ENCODE measurements at regions not wholly inside any gene's neighbourhood (a gene's known extent, or its start where the extent isn't known, plus 50 kb on each side); places are given as distances from the start of the nearest gene placed in this dataset.

DNA sequence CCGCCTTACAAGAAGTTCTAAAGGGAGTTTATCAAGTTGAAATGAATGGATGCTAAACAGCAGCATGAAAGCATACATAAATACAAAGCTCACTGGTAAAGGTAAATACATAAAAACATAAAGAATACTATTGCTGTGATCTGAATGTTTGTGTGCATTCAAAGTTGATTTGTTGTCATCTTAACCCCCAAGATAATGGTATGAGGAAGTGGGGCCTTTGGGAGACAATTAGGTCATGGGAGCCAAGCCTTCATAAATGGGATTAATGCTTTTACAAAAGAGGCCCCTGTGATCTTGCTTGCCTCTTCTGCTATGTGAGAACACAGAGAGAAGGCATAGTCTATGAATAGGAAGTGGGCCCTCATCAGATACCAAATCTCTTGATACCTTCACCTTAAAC, 209.0 kb upstream of the SAMSN1 start:
- no CpG with 5 or more reads among the region's 1 CpG for WGBS (ENCODE audit: extremely low coverage, insufficient read length, low lambda C conversion rate)
- Histone ChIP-seq H3K18ac (ENCODE audit: insufficient read length, low read depth, low read length) (no peak overlapping the region), H2BK12ac (ENCODE audit: insufficient read length, low read depth, low read length) (no peak overlapping the region), H3K56ac (ENCODE audit: insufficient read length, low read depth, low read length) (no peak overlapping the region), H3T11ph (ENCODE audit: low read length) (no peak overlapping the region), H2BK120ac (ENCODE audit: low read depth, low read length, poor library complexity, severe bottlenecking) (no peak overlapping the region), H3K4me1 (ENCODE audit: insufficient read depth, low read length) (no peaks in the 10 kb centered on the region), H3K79me2 (ENCODE audit: insufficient read depth, low read length) (no peaks in the 10 kb centered on the region), H2BK20ac (ENCODE audit: low read depth, low read length, poor library complexity, severe bottlenecking) (no peak overlapping the region), H3K27me3 (ENCODE audit: insufficient read depth, low read length) (no peaks in the 10 kb centered on the region), H2AFZ (ENCODE audit: low read length) (no peak overlapping the region), H2BK15ac (ENCODE audit: low read depth, low read length) (no peak overlapping the region), H3K14ac (ENCODE audit: insufficient read depth, low read length) (no peak overlapping the region), H3K23ac (ENCODE audit: insufficient read length, low read depth, low read length) (no peak overlapping the region), H3K9ac (ENCODE audit: extremely low read depth, insufficient read length, low read length) (no peak overlapping the region), H4K5ac (ENCODE audit: insufficient read length, low read depth, low read length) (no peak overlapping the region), H2BK5ac (ENCODE audit: insufficient read length, low read length) (no peak overlapping the region), H3K23me2 (ENCODE audit: insufficient read length, low read depth, low read length, poor library complexity, severe bottlenecking) (no peaks in the 10 kb centered on the region), H3K4ac (ENCODE audit: low read depth, low read length) (no peak overlapping the region), H3K9me3 (ENCODE audit: control insufficient read depth, low read depth, low read length) (no peaks in the 10 kb centered on the region), H3K79me1 (ENCODE audit: insufficient read depth, low read depth, low read length, poor library complexity, severe bottlenecking) (no peaks in the 10 kb centered on the region), H2AK5ac (ENCODE audit: insufficient read length, low read length) (no peak overlapping the region), H4K91ac (ENCODE audit: insufficient read length, low read depth, low read length) (no peak overlapping the region), H4K8ac (replicated peaks; ENCODE audit: insufficient read length, low read depth, low read length) (no peak overlapping the region), H4K20me1 (ENCODE audit: control insufficient read depth, insufficient read depth, insufficient read length) (no peaks in the 10 kb centered on the region), H3K4me2 (ENCODE audit: insufficient read depth, insufficient read length, low read length) (no peak overlapping the region), H3K27ac (ENCODE audit: insufficient read length, low read depth, low read length) (no peak overlapping the region)
- Mint-ChIP-seq H3K4me1 (peaks cover 0 to under 1% of the 10 kb centered on the region in 2 experiments; a peak in 1 of 4 replicates), H3K9me3 (peaks cover 2 to 8% of the 10 kb centered on the region in 2 experiments; a peak in 4 of 5 replicates), H3K27me3 (ENCODE audit: low read depth) (no peaks in the 10 kb centered on the region), H3K36me3 (ENCODE audit: insufficient read depth in 1 of 3, low read depth in 3 of 3) (peaks cover 0 to 9% (median 3%) of the 10 kb centered on the region in 3 experiments; a peak in 3 of 7 replicates), H3K4me3 (no peak overlapping the region), H3K27ac (no peak overlapping the region)
- DNase-seq, result no peak
- TF ChIP-seq, protein P1, sequence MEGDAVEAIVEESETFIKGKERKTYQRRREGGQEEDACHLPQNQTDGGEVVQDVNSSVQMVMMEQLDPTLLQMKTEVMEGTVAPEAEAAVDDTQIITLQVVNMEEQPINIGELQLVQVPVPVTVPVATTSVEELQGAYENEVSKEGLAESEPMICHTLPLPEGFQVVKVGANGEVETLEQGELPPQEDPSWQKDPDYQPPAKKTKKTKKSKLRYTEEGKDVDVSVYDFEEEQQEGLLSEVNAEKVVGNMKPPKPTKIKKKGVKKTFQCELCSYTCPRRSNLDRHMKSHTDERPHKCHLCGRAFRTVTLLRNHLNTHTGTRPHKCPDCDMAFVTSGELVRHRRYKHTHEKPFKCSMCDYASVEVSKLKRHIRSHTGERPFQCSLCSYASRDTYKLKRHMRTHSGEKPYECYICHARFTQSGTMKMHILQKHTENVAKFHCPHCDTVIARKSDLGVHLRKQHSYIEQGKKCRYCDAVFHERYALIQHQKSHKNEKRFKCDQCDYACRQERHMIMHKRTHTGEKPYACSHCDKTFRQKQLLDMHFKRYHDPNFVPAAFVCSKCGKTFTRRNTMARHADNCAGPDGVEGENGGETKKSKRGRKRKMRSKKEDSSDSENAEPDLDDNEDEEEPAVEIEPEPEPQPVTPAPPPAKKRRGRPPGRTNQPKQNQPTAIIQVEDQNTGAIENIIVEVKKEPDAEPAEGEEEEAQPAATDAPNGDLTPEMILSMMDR (conservative IDR thresholded peaks at IDR 0.05), result no peak

Measured in H9 (cell line).